Lower leg skin (tissue), 4 donors: ENCODE measurements at regions not wholly inside any gene's neighbourhood (a gene's known extent, or its start where the extent isn't known, plus 50 kb on each side); places are given as distances from the start of the nearest gene placed in this dataset.

Experiments
- DNase-seq, 2 donors: peaks; one replicate each; pipeline ENCODE4 v3.0.0-alpha.2; 2019; ENCODE audit warnings: low spot score in 2 of 2
- H3K4me3 ChIP-seq: fragments of 200-600 bp; sonication (generic); 2 replicates; pipeline ENCODE4 v1.5.1; 2017; ENCODE audit warnings: mild to moderate bottlenecking, low read depth; ENCODE audit not compliant: poor library complexity, severe bottlenecking
- CTCF ChIP-seq, 3 donors: fragments of 450-650 bp; IDR thresholded peaks; one replicate each; pipeline ENCODE4 v1.5.1; 2016; ENCODE audit warnings: antibody characterized with exemption in 3 of 3, mild to moderate bottlenecking in 3 of 3, moderate library complexity in 2 of 3
- POLR2A ChIP-seq, 2 donors: fragments of 450-650 bp; IDR thresholded peaks; one replicate each; pipeline ENCODE4 v1.6.1; 2016 to 2017; ENCODE audit warnings: antibody characterized with exemption in 2 of 2, mild to moderate bottlenecking in 1 of 2, moderate library complexity in 1 of 2
- WGBS, 2 donors: methylation state at CpG; one replicate each; pipeline ENCODE4 v1.1.5; 2018; 5-methylcytosine and 5-hydroxymethylcytosine counted together
- intact Hi-C: fragments of 100-400 bp; cut with DNase I; formaldehyde crosslinking; loops from one replicate; pipeline ENCODE4 v1.15.0; 2023; ENCODE audit warnings: low total_unique reads

- no peak for DNase-seq
- 57 to 97% methylated on average over 2 of the region's 2 CpGs for WGBS, 2 donors
- TF ChIP-seq CTCF (IDR thresholded peaks at IDR 0.05) (no peak), POLR2A (IDR thresholded peaks at IDR 0.05) (no peak)
Observed at GRCh38 chr12:47321436-47321835, 241.7 kb upstream of the AMIGO2 start.

GRCh38 chr12:47319746-47320145 lies 240.0 kb upstream of the AMIGO2 start:
- no peak overlapping the region for H3K4me3 ChIP-seq
- no peak for DNase-seq
- intact Hi-C loops = loop anchor here (2.0 kb wide), 1 partner anchor 69 kb away; no protein-coding TSS in a partner anchor
- WGBS, 2 donors = 96 to 100% methylated on average over 1 of the region's 1 CpG
- TF ChIP-seq POLR2A (IDR thresholded peaks at IDR 0.05) (no peak), CTCF (IDR thresholded peaks at IDR 0.05) (no peak)

More at GRCh38 chr12:47321436-47321835, 241.7 kb upstream of the AMIGO2 start:
- no peak overlapping the region for H3K4me3 ChIP-seq
- intact Hi-C loops = loop anchor here (2.0 kb wide), 1 partner anchor 67 kb away; no protein-coding TSS in a partner anchor

GRCh38 chr12:47318963-47319362 lies 239.2 kb upstream of the AMIGO2 start:
- WGBS, 2 donors = 66 to 72% methylated on average over 4 of the region's 4 CpGs
- TF ChIP-seq POLR2A (IDR thresholded peaks at IDR 0.05) = no peak
- no peak for TF ChIP-seq CTCF (IDR thresholded peaks at IDR 0.05)
- intact Hi-C loops = no loop called here

GRCh38 chr12:47317175-47317915 lies 237.6 kb upstream of the AMIGO2 start:
- WGBS, 2 donors = 68% methylated on average over 11 of the region's 11 CpGs
- intact Hi-C loops = no loop called here
- no peak for DNase-seq
- no peak overlapping the region for H3K4me3 ChIP-seq
- no peak for TF ChIP-seq CTCF (IDR thresholded peaks at IDR 0.05)
- no peak for TF ChIP-seq POLR2A (IDR thresholded peaks at IDR 0.05)

More at GRCh38 chr12:47318963-47319362, 239.2 kb upstream of the AMIGO2 start:
- no peak overlapping the region for H3K4me3 ChIP-seq
- no peak for DNase-seq

GRCh38 chr12:47316609-47317049 lies 236.9 kb upstream of the AMIGO2 start:
- no peak overlapping the region for H3K4me3 ChIP-seq
- no peak for DNase-seq

More at GRCh38 chr12:47316609-47317049, 236.9 kb upstream of the AMIGO2 start:
- intact Hi-C loops = no loop called here
- TF ChIP-seq POLR2A (IDR thresholded peaks at IDR 0.05) (no peak), CTCF (IDR thresholded peaks at IDR 0.05) (no peak)
- 39 to 44% methylated on average over 2 of the region's 2 CpGs for WGBS, 2 donors
